Kidney (tissue), 13 donors: ENCODE measurements at regions not wholly inside any gene's neighbourhood (a gene's known extent, or its start where the extent isn't known, plus 50 kb on each side); places are given as distances from the start of the nearest gene placed in this dataset.

Experiments used
- DNase-seq, 5 donors: peaks; one replicate each; pipeline ENCODE4 v3.0.0-alpha.2; 2013 to 2020
- FAIRE-seq: peaks from 2 replicates; lab custom pipeline; 2012; peaks lifted over from hg19 to GRCh38; lab: Jason Lieb, UNC
- H3K27ac ChIP-seq, 2 donors: one replicate each; pipeline ENCODE4 v1.7.0; 2013; ENCODE audit warnings: low read depth in 2 of 2, low read length in 2 of 2, inconsistent platforms in 1 of 2
- H3K27me3 ChIP-seq: one replicate; pipeline ENCODE4 v1.7.1; 2013; ENCODE audit warnings: low read length, inconsistent platforms; ENCODE audit not compliant: control insufficient read depth, insufficient read depth
- H3K36me3 ChIP-seq, 3 donors: one replicate each; pipeline versions ENCODE4 v1.7.0 to v1.7.1; 2013; ENCODE audit warnings: low read length in 3 of 3, control low read depth in 1 of 3, inconsistent platforms in 1 of 3; ENCODE audit not compliant: insufficient read depth in 3 of 3, control insufficient read depth in 2 of 3
- H3K4me1 ChIP-seq, 3 donors: one replicate each; pipeline versions ENCODE4 v1.7.0 to v1.7.1; 2013; ENCODE audit warnings: low read length in 3 of 3, inconsistent platforms in 1 of 3, low read depth in 1 of 3; ENCODE audit not compliant: control insufficient read depth in 2 of 3, insufficient read depth in 2 of 3
- H3K4me3 ChIP-seq, 3 donors: one replicate each; pipeline versions ENCODE4 v1.7.0 to v1.8.1; 2013; ENCODE audit warnings: low read length in 3 of 3, control low read depth in 1 of 3, inconsistent platforms in 1 of 3
- H3K9ac ChIP-seq, 3 donors: one replicate each; pipeline versions ENCODE4 v1.7.0 to v1.7.1; 2013; ENCODE audit warnings: low read length in 3 of 3, control low read depth in 1 of 3, inconsistent platforms in 1 of 3
- H3K9me3 ChIP-seq, 3 donors: one replicate each; pipeline versions ENCODE4 v1.7.0 to v1.7.1; 2013; ENCODE audit warnings: low read length in 3 of 3, control low read depth in 1 of 3, inconsistent platforms in 1 of 3; ENCODE audit not compliant: control insufficient read depth in 2 of 3, insufficient read depth in 1 of 3
- CTCF ChIP-seq: IDR thresholded peaks from 3 replicates; pipeline ENCODE4 v1.5.1; 2012; ENCODE audit warnings: mild to moderate bottlenecking, moderate library complexity, borderline replicate concordance; ENCODE audit not compliant: insufficient read depth; ENCODE audit errors: extremely low read depth
- intact Hi-C: fragments of 100-400 bp; cut with DNase I; formaldehyde crosslinking; loops from one replicate; pipeline ENCODE4 v1.11.1; 2022
- donor health status: control.
- donor health status: control.
- donor health status: control.
- donor health status: control.
- donor health status: control.
- donor health status: DM: yes; HTN: yes; CAD: no.
- donor health status: Normal renal cell carcinoma (clear cell type).

- DNase-seq (no peak), FAIRE-seq (no peak)
- Histone ChIP-seq H3K27me3 (no peaks in the 10 kb centered on the region), H3K36me3 (no peaks in the 10 kb centered on the region), H3K9me3 (no peaks in the 10 kb centered on the region), H3K9ac (no peak overlapping the region), H3K27ac (no peak overlapping the region), H3K4me1 (peaks cover 0 to 9% (median 0%) of the 10 kb centered on the region in 3 donors), H3K4me3 (no peak overlapping the region)
- no peak for TF ChIP-seq CTCF
- intact Hi-C loops, result no loop called here
Observed at GRCh38 chr13:69597088-69597487, 510.5 kb upstream of the ATXN8OS start.

- peak overlapping the region in 1 of 2 donors; percentile 62 for H3K27ac ChIP-seq
- no peaks in the 10 kb centered on the region for H3K27me3 ChIP-seq
- peak in 1 of 5 donors; percentile 18 for DNase-seq
- intact Hi-C loops, result no loop called here
- H3K9ac ChIP-seq, result no peak overlapping the region
- no peaks in the 10 kb centered on the region for H3K9me3 ChIP-seq
- FAIRE-seq, result peak; percentile 96
- H3K36me3 ChIP-seq, result no peaks in the 10 kb centered on the region
- H3K4me3 ChIP-seq, result peak overlapping the region in 1 of 3 donors; percentile 23
- H3K4me1 ChIP-seq, result peaks cover 0 to 9% (median 0%) of the 10 kb centered on the region in 3 donors
- no peak for TF ChIP-seq CTCF
Observed at GRCh38 chr13:69595181-69595580, 512.4 kb upstream of the ATXN8OS start.

- no peaks in the 10 kb centered on the region for H3K27me3 ChIP-seq
- no peak for DNase-seq
- no peaks in the 10 kb centered on the region for H3K36me3 ChIP-seq
- H3K9ac ChIP-seq, result no peak overlapping the region
- no peak overlapping the region for H3K27ac ChIP-seq
- H3K9me3 ChIP-seq, result no peaks in the 10 kb centered on the region
- peaks cover 0 to 9% (median 0%) of the 10 kb centered on the region in 3 donors for H3K4me1 ChIP-seq
- FAIRE-seq, result no peak
- H3K4me3 ChIP-seq, result no peak overlapping the region
- intact Hi-C loops, result no loop called here
- no peak for TF ChIP-seq CTCF
Observed at GRCh38 chr13:69591437-69591836, 516.2 kb upstream of the ATXN8OS start.
